H1 (cell line): ENCODE measurements at regions not wholly inside any gene's neighbourhood (a gene's known extent, or its start where the extent isn't known, plus 50 kb on each side); places are given as distances from the start of the nearest gene placed in this dataset.

Source experiments
- CHD1 ChIP-seq: IDR thresholded peaks from 2 replicates; pipeline ENCODE4 v1.6.1; 2012; ENCODE audit warnings: low read depth, low read length, improper control_type of control experiment
- CHD2 ChIP-seq: IDR thresholded peaks from 2 replicates; pipeline ENCODE4 v1.6.1; 2012; ENCODE audit warnings: low read length, improper control_type of control experiment
- EGR1 ChIP-seq: IDR thresholded peaks from 2 replicates; pipeline ENCODE4 v1.6.1; 2011; ENCODE audit warnings: low read depth, low read length, borderline replicate concordance
- EP300 ChIP-seq, 2 experiments: IDR thresholded peaks; 1 replicate in 1 of 2; 2 replicates in 1 of 2; pipeline ENCODE4 v1.6.1; 2011 to 2012; ENCODE audit warnings: low read depth in 2 of 2, low read length in 2 of 2, mild to moderate bottlenecking in 2 of 2, borderline replicate concordance in 1 of 2, inconsistent platforms in 1 of 2, moderate library complexity in 1 of 2
- FOSL1 ChIP-seq: IDR thresholded peaks from 2 replicates; pipeline ENCODE4 v1.6.1; 2011; ENCODE audit warnings: mild to moderate bottlenecking, low read depth, low read length, moderate library complexity; ENCODE audit not compliant: insufficient read depth
- RBBP5 ChIP-seq: IDR thresholded peaks from 2 replicates; pipeline ENCODE4 v1.7.1; 2012; ENCODE audit warnings: low read depth, mild to moderate bottlenecking, inconsistent platforms, low read length, moderate library complexity, borderline replicate concordance
- SUZ12 ChIP-seq: fragments of 200-600 bp; sonication (generic); IDR thresholded peaks from 2 replicates; pipeline ENCODE4 v1.6.1; 2012; ENCODE audit warnings: mild to moderate bottlenecking, inconsistent platforms, low read length, moderate library complexity, mixed read lengths
- TAF7 ChIP-seq: optimal IDR thresholded peaks from 2 replicates; pipeline ENCODE3; 2011; ENCODE audit warnings: low read depth, mild to moderate bottlenecking, inconsistent platforms, low read length, moderate library complexity, borderline replicate concordance
- TBP ChIP-seq: IDR thresholded peaks from 2 replicates; pipeline ENCODE4 v1.6.1; 2011; ENCODE audit warnings: low read depth, low read length, improper control_type of control experiment
- TF ChIP-seq, protein P1 (sequence below): IDR thresholded peaks from 2 replicates; pipeline ENCODE4 v1.6.1; 2012; ENCODE audit warnings: inconsistent platforms

DNA sequence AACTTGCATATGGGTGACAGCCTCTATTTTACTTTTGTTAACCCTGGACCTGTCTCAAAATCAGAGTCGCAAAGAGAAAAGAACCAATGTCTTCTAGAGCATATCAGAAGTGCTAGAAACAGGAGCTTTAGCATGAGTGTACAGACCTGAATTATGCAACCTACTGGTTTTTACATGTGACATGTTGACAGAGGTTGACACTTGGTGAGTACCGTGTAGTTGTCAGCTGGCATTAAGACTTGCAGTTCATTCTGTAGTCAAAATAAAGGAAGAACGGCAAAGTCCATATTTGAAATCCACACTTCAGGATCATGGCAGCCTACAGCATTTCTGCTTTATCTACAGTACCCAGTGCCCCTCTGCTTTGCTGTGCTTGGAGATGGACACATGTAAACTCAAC, 291.9 kb upstream of the TENM3 start (continued):
- TF ChIP-seq EP300 (IDR thresholded peaks at IDR 0.05; ENCODE audit: borderline replicate concordance in 1 of 2, low read depth in 2 of 2, low read length in 2 of 2), result no peak
- TF ChIP-seq CHD2, result no peak
- TF ChIP-seq TBP, result no peak
- TF ChIP-seq TAF7, result no peak
- no peak for TF ChIP-seq EGR1
- no peak for TF ChIP-seq RBBP5
- TF ChIP-seq, protein P1, sequence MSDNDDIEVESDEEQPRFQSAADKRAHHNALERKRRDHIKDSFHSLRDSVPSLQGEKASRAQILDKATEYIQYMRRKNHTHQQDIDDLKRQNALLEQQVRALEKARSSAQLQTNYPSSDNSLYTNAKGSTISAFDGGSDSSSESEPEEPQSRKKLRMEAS, result no peak
- TF ChIP-seq SUZ12, result no peak
- no peak for TF ChIP-seq CHD1
- TF ChIP-seq FOSL1, result no peak
